WTC11 (cell line): ENCODE measurements at regions not wholly inside any gene's neighbourhood (a gene's known extent, or its start where the extent isn't known, plus 50 kb on each side); places are given as distances from the start of the nearest gene placed in this dataset.

ENCODE experiments used
- ATAC-seq: fragments of 200-7000 bp; cut with Tn5 transposase; 2 replicates; pipeline ENCODE4 v1.10.0; 2021; ENCODE audit warnings: mild to moderate bottlenecking, moderate library complexity
- CTCF ChIA-PET: fragments of 300-600 bp; sonication (Branson Sonifier 250); formaldehyde crosslinking; loops from one replicate; lab custom pipeline; 2021; ENCODE audit warnings: antibody characterized with exemption; lab: Charles Lee
- POLR2A ChIA-PET: fragments of 350-600 bp; sonication (Branson Sonifier 250); formaldehyde crosslinking; loops from one replicate; lab custom pipeline; 2021; ENCODE audit warnings: antibody characterized with exemption; lab: Charles Lee
- DNase-seq: peaks from one replicate; pipeline ENCODE4 v3.0.0; 2021; ENCODE audit warnings: low spot score
- H3K27ac Mint-ChIP-seq: 2 replicates; pipeline ENCODE4 v1.8.0; 2021; ENCODE audit warnings: mixed read lengths
- H3K27me3 Mint-ChIP-seq: 2 replicates; pipeline ENCODE4 v1.8.0; 2021; ENCODE audit warnings: low read depth, mild to moderate bottlenecking, moderate library complexity, mixed read lengths
- H3K36me3 Mint-ChIP-seq: 2 replicates; pipeline ENCODE4 v1.8.0; 2021; ENCODE audit warnings: mixed read lengths
- H3K4me1 Mint-ChIP-seq: 2 replicates; pipeline ENCODE4 v1.8.0; 2022; ENCODE audit warnings: mixed read lengths
- H3K4me3 Mint-ChIP-seq: 2 replicates; pipeline ENCODE4 v1.8.0; 2021; ENCODE audit warnings: mild to moderate bottlenecking, moderate library complexity, mixed read lengths
- H3K9me3 Mint-ChIP-seq: 2 replicates; pipeline ENCODE4 v1.8.0; 2021; ENCODE audit warnings: mixed read lengths
- FOXK1 ChIP-seq: sonication (generic); formaldehyde crosslinking; IDR thresholded peaks from 2 replicates; pipeline ENCODE4 v1.8.0; 2022; ENCODE audit warnings: mild to moderate bottlenecking, moderate library complexity, missing genetic modification reagents
- FOXP1 ChIP-seq: sonication (generic); formaldehyde crosslinking; IDR thresholded peaks from 2 replicates; pipeline ENCODE4 v1.8.0; 2022; ENCODE audit warnings: missing genetic modification reagents, mild to moderate bottlenecking, moderate library complexity, borderline replicate concordance
- GRHL2 ChIP-seq: fragments of 250-450 bp; sonication (Bioruptor Pico); IDR thresholded peaks from 2 replicates; pipeline ENCODE4 v1.8.0; 2022; ENCODE audit warnings: mild to moderate bottlenecking, moderate library complexity; ENCODE audit not compliant: insufficient replicate concordance, severe bottlenecking
- ZNF121 ChIP-seq: sonication (generic); formaldehyde crosslinking; IDR thresholded peaks from 2 replicates; pipeline ENCODE4 v1.8.0; 2023; ENCODE audit warnings: missing genetic modification reagents
- ZNF396 ChIP-seq: fragments of 250-450 bp; sonication (Bioruptor Pico); IDR thresholded peaks from 2 replicates; pipeline ENCODE4 v1.8.0; 2021; ENCODE audit warnings: mild to moderate bottlenecking, moderate library complexity, borderline replicate concordance
- TF ChIP-seq, protein P1 (sequence below): fragments of 250-450 bp; sonication (Bioruptor Pico); conservative IDR thresholded peaks from 2 replicates; pipeline ENCODE4 v1.9.0; 2021; ENCODE audit warnings: mild to moderate bottlenecking
- TF ChIP-seq, protein P2 (sequence below): sonication (generic); formaldehyde crosslinking; IDR thresholded peaks from 2 replicates; pipeline ENCODE4 v1.8.1; 2022; ENCODE audit warnings: mild to moderate bottlenecking, moderate library complexity, missing genetic modification reagents
- TF ChIP-seq, protein P3 (sequence below): sonication (generic); formaldehyde crosslinking; IDR thresholded peaks from 2 replicates; pipeline ENCODE4 v1.8.1; 2022; ENCODE audit warnings: missing genetic modification reagents, borderline replicate concordance
- TF ChIP-seq, protein P4 (sequence below): sonication (generic); formaldehyde crosslinking; IDR thresholded peaks from 2 replicates; pipeline ENCODE4 v1.8.0; 2022; ENCODE audit warnings: missing genetic modification reagents
- TF ChIP-seq, protein P5 (sequence below): sonication (generic); formaldehyde crosslinking; IDR thresholded peaks from 2 replicates; pipeline ENCODE4 v1.8.1; 2023; ENCODE audit warnings: mild to moderate bottlenecking, missing genetic modification reagents
- TF ChIP-seq, protein P6 (sequence below): sonication (generic); formaldehyde crosslinking; IDR thresholded peaks from 2 replicates; pipeline ENCODE4 v1.8.1; 2022; ENCODE audit warnings: low read depth, missing genetic modification reagents, borderline replicate concordance
- TF ChIP-seq, protein P7 (sequence below): fragments of 250-450 bp; sonication (Bioruptor Pico); IDR thresholded peaks from 2 replicates; pipeline ENCODE4 v1.9.0; 2021; ENCODE audit warnings: mild to moderate bottlenecking
- TF ChIP-seq, protein P8 (sequence below): sonication (generic); formaldehyde crosslinking; IDR thresholded peaks from 2 replicates; pipeline ENCODE4 v1.8.1; 2023; ENCODE audit warnings: mild to moderate bottlenecking, missing genetic modification reagents, moderate library complexity
- TF ChIP-seq, protein P9 (sequence below): fragments of 250-450 bp; sonication (Bioruptor Pico); IDR thresholded peaks from 2 replicates; pipeline ENCODE4 v1.9.0; 2021; ENCODE audit warnings: moderate library complexity, mild to moderate bottlenecking, inconsistent platforms, borderline replicate concordance
- TF ChIP-seq, protein P10 (sequence below): sonication (generic); formaldehyde crosslinking; IDR thresholded peaks from 2 replicates; pipeline ENCODE4 v1.8.1; 2022; ENCODE audit warnings: low read depth, mild to moderate bottlenecking, moderate library complexity, missing genetic modification reagents, borderline replicate concordance

DNA sequence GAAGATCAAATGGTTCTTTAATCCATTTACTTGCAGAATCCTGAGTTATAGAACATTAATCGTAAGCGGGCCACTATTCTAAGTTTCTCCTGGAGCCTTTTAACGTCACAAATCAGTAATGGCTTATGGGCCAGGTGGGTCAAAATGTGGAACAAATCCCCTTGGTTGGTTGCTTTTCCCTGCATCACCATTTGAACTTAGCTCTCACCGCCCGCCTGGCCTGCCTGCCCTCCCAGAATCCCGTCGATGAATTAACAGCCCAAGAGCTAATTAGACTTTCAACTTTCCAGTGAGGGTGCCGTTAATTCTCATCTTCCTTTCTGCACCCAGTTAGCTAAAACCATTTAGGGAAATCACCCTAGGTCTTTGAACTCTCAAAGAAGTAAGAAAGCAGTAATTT is 205.5 kb downstream of the RNF152 start (continued):
- TF ChIP-seq, protein P1, sequence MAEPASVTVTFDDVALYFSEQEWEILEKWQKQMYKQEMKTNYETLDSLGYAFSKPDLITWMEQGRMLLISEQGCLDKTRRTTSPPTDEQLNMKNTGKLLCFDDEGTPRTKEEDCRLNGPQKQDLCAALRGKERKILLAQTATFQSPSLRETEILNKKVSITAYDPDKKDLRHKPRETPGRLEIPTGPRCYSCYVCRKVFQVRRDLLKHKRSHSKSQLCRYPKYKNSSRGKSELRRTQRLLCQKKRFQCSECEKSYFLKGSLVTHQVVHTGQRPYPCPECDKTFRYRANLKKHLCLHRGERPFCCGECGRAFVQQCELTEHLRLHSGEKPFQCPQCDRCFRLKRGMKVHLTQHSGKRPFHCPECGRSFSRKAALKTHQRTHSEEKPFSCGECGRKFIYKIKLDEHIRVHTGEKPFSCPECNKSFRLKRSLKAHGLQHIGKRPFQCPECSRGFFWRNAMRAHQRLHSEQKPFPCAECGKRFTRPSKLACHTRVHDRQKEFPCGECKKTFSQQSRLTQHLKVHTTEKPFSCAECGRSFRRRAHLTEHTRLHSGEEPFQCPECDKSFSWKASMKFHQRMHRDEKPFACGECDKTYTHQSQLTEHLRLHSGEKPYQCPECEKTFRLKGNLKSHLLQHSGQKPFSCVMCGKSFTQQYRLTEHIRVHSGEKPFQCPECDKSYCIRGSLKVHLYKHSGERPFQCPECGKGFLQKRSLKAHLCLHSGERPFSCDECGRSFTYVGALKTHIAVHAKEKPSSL (CRISPR knock-in tag), result no peak
- TF ChIP-seq GRHL2 (CRISPR knock-in tag), result no peak
- TF ChIP-seq, protein P2, sequence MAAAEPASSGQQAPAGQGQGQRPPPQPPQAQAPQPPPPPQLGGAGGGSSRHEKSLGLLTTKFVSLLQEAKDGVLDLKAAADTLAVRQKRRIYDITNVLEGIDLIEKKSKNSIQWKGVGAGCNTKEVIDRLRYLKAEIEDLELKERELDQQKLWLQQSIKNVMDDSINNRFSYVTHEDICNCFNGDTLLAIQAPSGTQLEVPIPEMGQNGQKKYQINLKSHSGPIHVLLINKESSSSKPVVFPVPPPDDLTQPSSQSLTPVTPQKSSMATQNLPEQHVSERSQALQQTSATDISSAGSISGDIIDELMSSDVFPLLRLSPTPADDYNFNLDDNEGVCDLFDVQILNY (CRISPR knock-in tag), result no peak

DNA sequence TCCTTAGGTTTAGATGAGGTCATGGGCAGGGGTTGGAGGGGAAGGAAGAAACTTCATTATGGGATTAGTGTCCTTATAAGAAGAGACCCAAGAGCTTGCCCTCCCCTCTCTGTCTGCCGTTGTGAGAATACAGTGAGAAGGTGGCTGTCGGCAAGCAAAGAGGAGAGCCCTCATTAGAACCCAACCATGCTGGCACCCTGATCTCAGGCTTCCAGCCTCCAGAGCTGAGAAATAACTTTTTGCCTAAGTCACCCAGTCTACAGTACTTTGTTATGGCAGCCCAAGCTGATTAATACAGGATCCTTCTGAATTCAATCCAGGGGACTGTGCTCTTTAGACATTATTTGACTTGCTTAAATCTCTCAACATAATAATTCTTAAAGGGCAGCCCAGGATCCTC is 209.0 kb downstream of the RNF152 start:
- DNase-seq (no peak), ATAC-seq (no peak; the same call in 1 of the 2 replicates)
- ChIA-PET POLR2A (no interaction called here), CTCF (no interaction called here)
- no peak overlapping the region for H3K27ac Mint-ChIP-seq
- peaks cover 20% of the 10 kb centered on the region for H3K4me1 Mint-ChIP-seq
- no peaks in the 10 kb centered on the region; the same call in 1 of the 2 replicates for H3K27me3 Mint-ChIP-seq
- peaks cover 15% of the 10 kb centered on the region for H3K36me3 Mint-ChIP-seq
- H3K4me3 Mint-ChIP-seq, result no peak overlapping the region
- peaks cover 18% of the 10 kb centered on the region for H3K9me3 Mint-ChIP-seq
- TF ChIP-seq FOXP1 (CRISPR knock-in tag) (no peak), FOXK1 (CRISPR knock-in tag) (no peak), ZNF121 (no peak), ZNF396 (CRISPR knock-in tag) (no peak)
- TF ChIP-seq, protein P3, sequence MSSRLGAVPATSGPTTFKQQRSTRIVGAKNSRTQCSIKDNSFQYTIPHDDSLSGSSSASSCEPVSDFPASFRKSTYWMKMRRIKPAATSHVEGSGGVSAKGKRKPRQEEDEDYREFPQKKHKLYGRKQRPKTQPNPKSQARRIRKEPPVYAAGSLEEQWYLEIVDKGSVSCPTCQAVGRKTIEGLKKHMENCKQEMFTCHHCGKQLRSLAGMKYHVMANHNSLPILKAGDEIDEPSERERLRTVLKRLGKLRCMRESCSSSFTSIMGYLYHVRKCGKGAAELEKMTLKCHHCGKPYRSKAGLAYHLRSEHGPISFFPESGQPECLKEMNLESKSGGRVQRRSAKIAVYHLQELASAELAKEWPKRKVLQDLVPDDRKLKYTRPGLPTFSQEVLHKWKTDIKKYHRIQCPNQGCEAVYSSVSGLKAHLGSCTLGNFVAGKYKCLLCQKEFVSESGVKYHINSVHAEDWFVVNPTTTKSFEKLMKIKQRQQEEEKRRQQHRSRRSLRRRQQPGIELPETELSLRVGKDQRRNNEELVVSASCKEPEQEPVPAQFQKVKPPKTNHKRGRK (CRISPR knock-in tag), result no peak
- TF ChIP-seq, protein P4, sequence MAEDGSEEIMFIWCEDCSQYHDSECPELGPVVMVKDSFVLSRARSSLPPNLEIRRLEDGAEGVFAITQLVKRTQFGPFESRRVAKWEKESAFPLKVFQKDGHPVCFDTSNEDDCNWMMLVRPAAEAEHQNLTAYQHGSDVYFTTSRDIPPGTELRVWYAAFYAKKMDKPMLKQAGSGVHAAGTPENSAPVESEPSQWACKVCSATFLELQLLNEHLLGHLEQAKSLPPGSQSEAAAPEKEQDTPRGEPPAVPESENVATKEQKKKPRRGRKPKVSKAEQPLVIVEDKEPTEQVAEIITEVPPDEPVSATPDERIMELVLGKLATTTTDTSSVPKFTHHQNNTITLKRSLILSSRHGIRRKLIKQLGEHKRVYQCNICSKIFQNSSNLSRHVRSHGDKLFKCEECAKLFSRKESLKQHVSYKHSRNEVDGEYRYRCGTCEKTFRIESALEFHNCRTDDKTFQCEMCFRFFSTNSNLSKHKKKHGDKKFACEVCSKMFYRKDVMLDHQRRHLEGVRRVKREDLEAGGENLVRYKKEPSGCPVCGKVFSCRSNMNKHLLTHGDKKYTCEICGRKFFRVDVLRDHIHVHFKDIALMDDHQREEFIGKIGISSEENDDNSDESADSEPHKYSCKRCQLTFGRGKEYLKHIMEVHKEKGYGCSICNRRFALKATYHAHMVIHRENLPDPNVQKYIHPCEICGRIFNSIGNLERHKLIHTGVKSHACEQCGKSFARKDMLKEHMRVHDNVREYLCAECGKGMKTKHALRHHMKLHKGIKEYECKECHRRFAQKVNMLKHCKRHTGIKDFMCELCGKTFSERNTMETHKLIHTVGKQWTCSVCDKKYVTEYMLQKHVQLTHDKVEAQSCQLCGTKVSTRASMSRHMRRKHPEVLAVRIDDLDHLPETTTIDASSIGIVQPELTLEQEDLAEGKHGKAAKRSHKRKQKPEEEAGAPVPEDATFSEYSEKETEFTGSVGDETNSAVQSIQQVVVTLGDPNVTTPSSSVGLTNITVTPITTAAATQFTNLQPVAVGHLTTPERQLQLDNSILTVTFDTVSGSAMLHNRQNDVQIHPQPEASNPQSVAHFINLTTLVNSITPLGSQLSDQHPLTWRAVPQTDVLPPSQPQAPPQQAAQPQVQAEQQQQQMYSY (CRISPR knock-in tag), result no peak
- TF ChIP-seq, protein P5, sequence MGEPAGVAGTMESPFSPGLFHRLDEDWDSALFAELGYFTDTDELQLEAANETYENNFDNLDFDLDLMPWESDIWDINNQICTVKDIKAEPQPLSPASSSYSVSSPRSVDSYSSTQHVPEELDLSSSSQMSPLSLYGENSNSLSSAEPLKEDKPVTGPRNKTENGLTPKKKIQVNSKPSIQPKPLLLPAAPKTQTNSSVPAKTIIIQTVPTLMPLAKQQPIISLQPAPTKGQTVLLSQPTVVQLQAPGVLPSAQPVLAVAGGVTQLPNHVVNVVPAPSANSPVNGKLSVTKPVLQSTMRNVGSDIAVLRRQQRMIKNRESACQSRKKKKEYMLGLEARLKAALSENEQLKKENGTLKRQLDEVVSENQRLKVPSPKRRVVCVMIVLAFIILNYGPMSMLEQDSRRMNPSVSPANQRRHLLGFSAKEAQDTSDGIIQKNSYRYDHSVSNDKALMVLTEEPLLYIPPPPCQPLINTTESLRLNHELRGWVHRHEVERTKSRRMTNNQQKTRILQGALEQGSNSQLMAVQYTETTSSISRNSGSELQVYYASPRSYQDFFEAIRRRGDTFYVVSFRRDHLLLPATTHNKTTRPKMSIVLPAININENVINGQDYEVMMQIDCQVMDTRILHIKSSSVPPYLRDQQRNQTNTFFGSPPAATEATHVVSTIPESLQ, result no peak
- TF ChIP-seq, protein P6, sequence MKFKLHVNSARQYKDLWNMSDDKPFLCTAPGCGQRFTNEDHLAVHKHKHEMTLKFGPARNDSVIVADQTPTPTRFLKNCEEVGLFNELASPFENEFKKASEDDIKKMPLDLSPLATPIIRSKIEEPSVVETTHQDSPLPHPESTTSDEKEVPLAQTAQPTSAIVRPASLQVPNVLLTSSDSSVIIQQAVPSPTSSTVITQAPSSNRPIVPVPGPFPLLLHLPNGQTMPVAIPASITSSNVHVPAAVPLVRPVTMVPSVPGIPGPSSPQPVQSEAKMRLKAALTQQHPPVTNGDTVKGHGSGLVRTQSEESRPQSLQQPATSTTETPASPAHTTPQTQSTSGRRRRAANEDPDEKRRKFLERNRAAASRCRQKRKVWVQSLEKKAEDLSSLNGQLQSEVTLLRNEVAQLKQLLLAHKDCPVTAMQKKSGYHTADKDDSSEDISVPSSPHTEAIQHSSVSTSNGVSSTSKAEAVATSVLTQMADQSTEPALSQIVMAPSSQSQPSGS (CRISPR knock-in tag), result no peak
- TF ChIP-seq, protein P7, sequence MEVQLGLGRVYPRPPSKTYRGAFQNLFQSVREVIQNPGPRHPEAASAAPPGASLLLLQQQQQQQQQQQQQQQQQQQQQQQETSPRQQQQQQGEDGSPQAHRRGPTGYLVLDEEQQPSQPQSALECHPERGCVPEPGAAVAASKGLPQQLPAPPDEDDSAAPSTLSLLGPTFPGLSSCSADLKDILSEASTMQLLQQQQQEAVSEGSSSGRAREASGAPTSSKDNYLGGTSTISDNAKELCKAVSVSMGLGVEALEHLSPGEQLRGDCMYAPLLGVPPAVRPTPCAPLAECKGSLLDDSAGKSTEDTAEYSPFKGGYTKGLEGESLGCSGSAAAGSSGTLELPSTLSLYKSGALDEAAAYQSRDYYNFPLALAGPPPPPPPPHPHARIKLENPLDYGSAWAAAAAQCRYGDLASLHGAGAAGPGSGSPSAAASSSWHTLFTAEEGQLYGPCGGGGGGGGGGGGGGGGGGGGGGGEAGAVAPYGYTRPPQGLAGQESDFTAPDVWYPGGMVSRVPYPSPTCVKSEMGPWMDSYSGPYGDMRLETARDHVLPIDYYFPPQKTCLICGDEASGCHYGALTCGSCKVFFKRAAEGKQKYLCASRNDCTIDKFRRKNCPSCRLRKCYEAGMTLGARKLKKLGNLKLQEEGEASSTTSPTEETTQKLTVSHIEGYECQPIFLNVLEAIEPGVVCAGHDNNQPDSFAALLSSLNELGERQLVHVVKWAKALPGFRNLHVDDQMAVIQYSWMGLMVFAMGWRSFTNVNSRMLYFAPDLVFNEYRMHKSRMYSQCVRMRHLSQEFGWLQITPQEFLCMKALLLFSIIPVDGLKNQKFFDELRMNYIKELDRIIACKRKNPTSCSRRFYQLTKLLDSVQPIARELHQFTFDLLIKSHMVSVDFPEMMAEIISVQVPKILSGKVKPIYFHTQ (CRISPR knock-in tag), result no peak
- TF ChIP-seq, protein P8, sequence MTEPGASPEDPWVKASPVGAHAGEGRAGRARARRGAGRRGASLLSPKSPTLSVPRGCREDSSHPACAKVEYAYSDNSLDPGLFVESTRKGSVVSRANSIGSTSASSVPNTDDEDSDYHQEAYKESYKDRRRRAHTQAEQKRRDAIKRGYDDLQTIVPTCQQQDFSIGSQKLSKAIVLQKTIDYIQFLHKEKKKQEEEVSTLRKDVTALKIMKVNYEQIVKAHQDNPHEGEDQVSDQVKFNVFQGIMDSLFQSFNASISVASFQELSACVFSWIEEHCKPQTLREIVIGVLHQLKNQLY (CRISPR knock-in tag), result no peak
- TF ChIP-seq, protein P2 (CRISPR knock-in tag), result no peak
- TF ChIP-seq, protein P9, sequence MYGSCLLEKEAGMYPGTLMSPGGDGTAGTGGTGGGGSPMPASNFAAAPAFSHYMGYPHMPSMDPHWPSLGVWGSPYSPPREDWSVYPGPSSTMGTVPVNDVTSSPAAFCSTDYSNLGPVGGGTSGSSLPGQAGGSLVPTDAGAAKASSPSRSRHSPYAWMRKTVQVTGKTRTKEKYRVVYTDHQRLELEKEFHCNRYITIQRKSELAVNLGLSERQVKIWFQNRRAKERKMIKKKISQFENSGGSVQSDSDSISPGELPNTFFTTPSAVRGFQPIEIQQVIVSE, result no peak
- TF ChIP-seq, protein P10, sequence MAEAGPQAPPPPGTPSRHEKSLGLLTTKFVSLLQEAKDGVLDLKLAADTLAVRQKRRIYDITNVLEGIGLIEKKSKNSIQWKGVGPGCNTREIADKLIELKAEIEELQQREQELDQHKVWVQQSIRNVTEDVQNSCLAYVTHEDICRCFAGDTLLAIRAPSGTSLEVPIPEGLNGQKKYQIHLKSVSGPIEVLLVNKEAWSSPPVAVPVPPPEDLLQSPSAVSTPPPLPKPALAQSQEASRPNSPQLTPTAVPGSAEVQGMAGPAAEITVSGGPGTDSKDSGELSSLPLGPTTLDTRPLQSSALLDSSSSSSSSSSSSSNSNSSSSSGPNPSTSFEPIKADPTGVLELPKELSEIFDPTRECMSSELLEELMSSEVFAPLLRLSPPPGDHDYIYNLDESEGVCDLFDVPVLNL (CRISPR knock-in tag), result no peak
